ENCODE measurements at regions not wholly inside any gene's neighbourhood (a gene's known extent, or its start where the extent isn't known, plus 50 kb on each side); places are given as distances from the start of the nearest gene placed in this dataset.

GRCh38 chr13:106756446-106756845 lies 188.5 kb upstream of the ARGLU1 start:
- POLR2A ChIA-PET (ENCODE audit: low non-redundant PET): no interaction called here

GRCh38 chr13:106755542-106755941 lies 187.6 kb upstream of the ARGLU1 start:
- Histone ChIP-seq H3K9me3 (ENCODE audit: low read depth, low read length, poor library complexity, severe bottlenecking) (no peaks in the 10 kb centered on the region), H3K4me3 (ENCODE audit: low read depth, low read length, poor library complexity, severe bottlenecking) (no peak overlapping the region), H3K27me3 (replicated peaks; ENCODE audit: insufficient read depth, low read depth, low read length, poor library complexity) (peaks cover 78% of the 10 kb centered on the region), H3K36me3 (ENCODE audit: insufficient read depth, low read length, poor library complexity, severe bottlenecking) (no peaks in the 10 kb centered on the region), H3K27ac (ENCODE audit: low read depth, low read length, poor library complexity, severe bottlenecking) (no peak overlapping the region), H3K4me1 (ENCODE audit: insufficient read depth, low read length, poor library complexity, severe bottlenecking) (no peaks in the 10 kb centered on the region)
- BruUV-seq (replicated peaks): no TSS peak
- ChIA-PET CTCF (no interaction called here), POLR2A (ENCODE audit: low non-redundant PET) (no interaction called here)
- no peak for TF ChIP-seq EZH2 (IDR thresholded peaks at IDR 0.05; ENCODE audit: borderline replicate concordance, low read depth, low read length, poor library complexity, severe bottlenecking)
- TF ChIP-seq, protein P1, sequence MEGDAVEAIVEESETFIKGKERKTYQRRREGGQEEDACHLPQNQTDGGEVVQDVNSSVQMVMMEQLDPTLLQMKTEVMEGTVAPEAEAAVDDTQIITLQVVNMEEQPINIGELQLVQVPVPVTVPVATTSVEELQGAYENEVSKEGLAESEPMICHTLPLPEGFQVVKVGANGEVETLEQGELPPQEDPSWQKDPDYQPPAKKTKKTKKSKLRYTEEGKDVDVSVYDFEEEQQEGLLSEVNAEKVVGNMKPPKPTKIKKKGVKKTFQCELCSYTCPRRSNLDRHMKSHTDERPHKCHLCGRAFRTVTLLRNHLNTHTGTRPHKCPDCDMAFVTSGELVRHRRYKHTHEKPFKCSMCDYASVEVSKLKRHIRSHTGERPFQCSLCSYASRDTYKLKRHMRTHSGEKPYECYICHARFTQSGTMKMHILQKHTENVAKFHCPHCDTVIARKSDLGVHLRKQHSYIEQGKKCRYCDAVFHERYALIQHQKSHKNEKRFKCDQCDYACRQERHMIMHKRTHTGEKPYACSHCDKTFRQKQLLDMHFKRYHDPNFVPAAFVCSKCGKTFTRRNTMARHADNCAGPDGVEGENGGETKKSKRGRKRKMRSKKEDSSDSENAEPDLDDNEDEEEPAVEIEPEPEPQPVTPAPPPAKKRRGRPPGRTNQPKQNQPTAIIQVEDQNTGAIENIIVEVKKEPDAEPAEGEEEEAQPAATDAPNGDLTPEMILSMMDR (conservative IDR thresholded peaks at IDR 0.05; ENCODE audit: low read depth, low read length): no peak
- DNase-seq (ENCODE audit: low spot score): no peak
- intact Hi-C loops (cut with micrococcal nuclease; ENCODE audit: unreplicated experiment): no loop called here

More at GRCh38 chr13:106756446-106756845, 188.5 kb upstream of the ARGLU1 start:
- Histone ChIP-seq H3K36me3 (ENCODE audit: insufficient read depth, low read length, poor library complexity, severe bottlenecking) (no peaks in the 10 kb centered on the region), H3K27ac (ENCODE audit: low read depth, low read length, poor library complexity, severe bottlenecking) (no peak overlapping the region), H3K4me1 (ENCODE audit: insufficient read depth, low read length, poor library complexity, severe bottlenecking) (no peaks in the 10 kb centered on the region), H3K9me3 (ENCODE audit: low read depth, low read length, poor library complexity, severe bottlenecking) (no peaks in the 10 kb centered on the region), H3K4me3 (ENCODE audit: low read depth, low read length, poor library complexity, severe bottlenecking) (no peak overlapping the region), H3K27me3 (replicated peaks; ENCODE audit: insufficient read depth, low read depth, low read length, poor library complexity) (peaks cover 69% of the 10 kb centered on the region)
- CTCF ChIA-PET: no interaction called here
- intact Hi-C loops (cut with micrococcal nuclease; ENCODE audit: unreplicated experiment): no loop called here
- TF ChIP-seq, protein P1 (conservative IDR thresholded peaks at IDR 0.05; ENCODE audit: low read depth, low read length): no peak
- peak; percentile 11 for TF ChIP-seq EZH2 (IDR thresholded peaks at IDR 0.05; ENCODE audit: borderline replicate concordance, low read depth, low read length, poor library complexity, severe bottlenecking)
- no TSS peak for BruUV-seq (replicated peaks)
- no peak for DNase-seq (ENCODE audit: low spot score)

DNA sequence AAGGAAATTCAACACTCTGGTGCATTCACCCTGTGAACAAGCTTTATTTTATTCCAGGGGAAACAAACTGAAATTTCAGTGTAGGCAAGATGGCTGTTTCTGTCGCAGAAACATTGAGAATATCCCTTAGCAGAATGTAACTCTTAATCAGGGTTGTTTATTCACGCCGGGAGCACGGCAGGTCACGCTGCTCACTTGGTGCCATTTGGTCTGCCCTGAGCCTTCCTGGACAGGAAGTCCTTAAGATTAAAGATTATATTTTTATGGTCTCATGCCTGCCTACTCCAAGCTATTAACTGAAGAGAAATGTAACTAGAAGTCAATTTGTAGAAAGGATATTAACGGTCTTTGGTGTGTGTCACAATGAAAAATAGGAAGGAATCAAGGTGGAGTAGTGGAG lies 185.3 kb upstream of the ARGLU1 start:
- no peak for DNase-seq (ENCODE audit: low spot score)
- H3K27ac ChIP-seq (ENCODE audit: low read depth, low read length, poor library complexity, severe bottlenecking): no peak overlapping the region
- H3K9me3 ChIP-seq (ENCODE audit: low read depth, low read length, poor library complexity, severe bottlenecking): no peaks in the 10 kb centered on the region
- H3K27me3 ChIP-seq (replicated peaks; ENCODE audit: insufficient read depth, low read depth, low read length, poor library complexity): peaks cover 79% of the 10 kb centered on the region
- H3K4me3 ChIP-seq (ENCODE audit: low read depth, low read length, poor library complexity, severe bottlenecking): no peak overlapping the region
- POLR2A ChIA-PET (ENCODE audit: low non-redundant PET): no interaction called here
- BruUV-seq (replicated peaks): no TSS peak
- CTCF ChIA-PET: no interaction called here
- intact Hi-C loops (cut with micrococcal nuclease; ENCODE audit: unreplicated experiment): no loop called here
- no peak for TF ChIP-seq EZH2 (IDR thresholded peaks at IDR 0.05; ENCODE audit: borderline replicate concordance, low read depth, low read length, poor library complexity, severe bottlenecking)
- TF ChIP-seq, protein P1 (conservative IDR thresholded peaks at IDR 0.05; ENCODE audit: low read depth, low read length): no peak
- H3K36me3 ChIP-seq (ENCODE audit: insufficient read depth, low read length, poor library complexity, severe bottlenecking): no peaks in the 10 kb centered on the region
- H3K4me1 ChIP-seq (ENCODE audit: insufficient read depth, low read length, poor library complexity, severe bottlenecking): no peaks in the 10 kb centered on the region

Data from A673 (cell line).